Mammary epithelial cell (primary cell): ENCODE measurements at regions not wholly inside any gene's neighbourhood (a gene's known extent, or its start where the extent isn't known, plus 50 kb on each side); places are given as distances from the start of the nearest gene placed in this dataset.

ENCODE experiments used
- CTCF ChIP-seq, 2 donors: IDR thresholded peaks in 1 of 2; conservative IDR thresholded peaks in 1 of 2; 2 replicates each; pipeline ENCODE4 v1.5.1; 2011 to 2012; ENCODE audit warnings: inconsistent platforms in 2 of 2, low read length in 2 of 2, mild to moderate bottlenecking in 2 of 2, control low read depth in 1 of 2, low read depth in 1 of 2; ENCODE audit not compliant: insufficient read depth in 1 of 2; ENCODE audit errors: extremely low read depth in 1 of 2
- EZH2 ChIP-seq: IDR thresholded peaks from 2 replicates; pipeline ENCODE4 v1.6.1; 2012; ENCODE audit warnings: low read length, inconsistent platforms, borderline replicate concordance

GRCh38 chr3:180117381-180118163 lies 80.8 kb upstream of the PEX5L start:
- TF ChIP-seq CTCF (conservative IDR thresholded peaks at IDR 0.05 in 1 of 2, IDR thresholded peaks at IDR 0.05 in 1 of 2; ENCODE audit: extremely low read depth in 1 of 2, insufficient read depth in 1 of 2, low read depth in 1 of 2, low read length in 2 of 2) = no peak
- no peak for TF ChIP-seq EZH2
